Right kidney (tissue), 1 donor: ENCODE measurements at regions not wholly inside any gene's neighbourhood (a gene's known extent, or its start where the extent isn't known, plus 50 kb on each side); places are given as distances from the start of the nearest gene placed in this dataset.
"Not testable (repeated sequence)": the region's sequence is repeated elsewhere in the genome, so short reads cannot be mapped to it uniquely, and the experiment has no call there.

Experiments
- DNase-seq: peaks from one replicate; pipeline ENCODE4 v3.0.0-alpha.2; 2016

- no peak for DNase-seq
Observed at GRCh38 chr10:43998021-43998809, 349.5 kb upstream of the ZNF32 start.

GRCh38 chr10:43997330-43997729, 348.6 kb upstream of the ZNF32 start:
- no peak for DNase-seq

- DNase-seq, result no peak
Observed at GRCh38 chr10:43994539-43994938, 345.9 kb upstream of the ZNF32 start.

GRCh38 chr10:43992816-43993215, 344.1 kb upstream of the ZNF32 start:
- DNase-seq, result not testable (repeated sequence)

GRCh38 chr10:43986374-43986773, 337.7 kb upstream of the ZNF32 start:
- no peak for DNase-seq

- no peak for DNase-seq
Observed at GRCh38 chr10:43985941-43986340, 337.3 kb upstream of the ZNF32 start.

GRCh38 chr10:43983856-43984271, 335.2 kb upstream of the ZNF32 start:
- no peak for DNase-seq

- no peak for DNase-seq
Observed at GRCh38 chr10:43983405-43983804, 334.7 kb upstream of the ZNF32 start.

GRCh38 chr10:43982250-43982649, 333.6 kb upstream of the ZNF32 start:
- DNase-seq, result no peak

- DNase-seq, result no peak
Observed at GRCh38 chr10:43981696-43982095, 333.0 kb upstream of the ZNF32 start.

- no peak for DNase-seq
Observed at GRCh38 chr10:43981232-43981631, 332.6 kb upstream of the ZNF32 start.

- no peak for DNase-seq
Observed at GRCh38 chr10:43980715-43981114, 332.0 kb upstream of the ZNF32 start.

- no peak for DNase-seq
Observed at GRCh38 chr10:43980313-43980712, 331.6 kb upstream of the ZNF32 start.

- no peak for DNase-seq
Observed at GRCh38 chr10:43979551-43979950, 330.9 kb upstream of the ZNF32 start.

- no peak for DNase-seq
Observed at GRCh38 chr10:43978936-43979335, 330.3 kb upstream of the ZNF32 start.

- DNase-seq, result no peak
Observed at GRCh38 chr10:43978091-43978490, 329.4 kb upstream of the ZNF32 start.

GRCh38 chr10:43976292-43976691, 327.6 kb upstream of the ZNF32 start:
- no peak for DNase-seq

- DNase-seq, result no peak
Observed at GRCh38 chr10:43973801-43974200, 325.1 kb upstream of the ZNF32 start.

- no peak for DNase-seq
Observed at GRCh38 chr10:43972976-43973647, 324.4 kb upstream of the ZNF32 start.

- DNase-seq, result no peak
Observed at GRCh38 chr10:43971981-43972380, 323.3 kb upstream of the ZNF32 start.

GRCh38 chr10:43971306-43971705, 322.6 kb upstream of the ZNF32 start:
- DNase-seq, result no peak

- DNase-seq, result no peak
Observed at GRCh38 chr10:43970717-43971116, 322.0 kb upstream of the ZNF32 start.

GRCh38 chr10:43970018-43970698, 321.5 kb upstream of the ZNF32 start:
- no peak for DNase-seq
